SK-N-SH (cell line): ENCODE measurements at regions not wholly inside any gene's neighbourhood (a gene's known extent, or its start where the extent isn't known, plus 50 kb on each side); places are given as distances from the start of the nearest gene placed in this dataset.

Source experiments
- CTCF ChIA-PET: fragments of 300-600, 350-600 bp; formaldehyde crosslinking; extraction: SDS; loops from one replicate; lab custom pipeline; 2021; lab: Yijun Ruan, JAX
- POLR2A ChIA-PET: fragments of 350-600 bp; sonication (Branson Sonifier 250); formaldehyde crosslinking; extraction: SDS; loops from one replicate; lab custom pipeline; 2020; ENCODE audit warnings: antibody characterized with exemption, inconsistent platforms; lab: Yijun Ruan, JAX
- DNase-seq: peaks from one replicate; pipeline ENCODE4 v3.0.0; 2012
- H2AFZ ChIP-seq: fragments of 200-600 bp; sonication (generic); 2 replicates; pipeline ENCODE4 v1.8.1; 2016; ENCODE audit warnings: antibody characterized with exemption, mild to moderate bottlenecking, low read depth
- H3F3A ChIP-seq: fragments of 200-600 bp; sonication (generic); replicated peaks from 2 replicates; pipeline ENCODE3; 2016; ENCODE audit warnings: antibody characterized with exemption, mild to moderate bottlenecking; ENCODE audit not compliant: insufficient read depth
- H3K27ac ChIP-seq, 2 experiments: fragments of 200-500 bp in 1 of 2; fragments of 200-600 bp in 1 of 2; sonication (Bioruptor generic) in 1 of 2; sonication (generic), shearing (Covaris generic) in 1 of 2; 2 replicates each; pipeline versions ENCODE4 v1.5.1 to v1.6.1; 2014 to 2016; ENCODE audit warnings: low read depth in 2 of 2, inconsistent platforms in 1 of 2, low read length in 1 of 2, mild to moderate bottlenecking in 1 of 2, mixed read lengths in 1 of 2
- H3K27me3 ChIP-seq: fragments of 200-600 bp; sonication (generic), shearing (Covaris generic); 2 replicates; pipeline ENCODE4 v1.6.1; 2016; ENCODE audit warnings: mixed run types; ENCODE audit not compliant: insufficient read depth
- H3K36me3 ChIP-seq, 2 experiments: fragments of 200-500 bp in 1 of 2; fragments of 200-600 bp in 1 of 2; sonication (Bioruptor generic) in 1 of 2; sonication (generic) in 1 of 2; replicated peaks in 1 of 2; 2 replicates each; pipeline versions ENCODE3 to v1.5.1; 2014 to 2016; ENCODE audit warnings: low read length in 1 of 2, mild to moderate bottlenecking in 1 of 2; ENCODE audit not compliant: insufficient read depth in 2 of 2, control insufficient read depth in 1 of 2
- H3K4me1 ChIP-seq, 2 experiments: fragments of 200-500 bp in 1 of 2; fragments of 200-600 bp in 1 of 2; sonication (Bioruptor generic) in 1 of 2; sonication (generic), shearing (Covaris generic) in 1 of 2; 2 replicates each; pipeline versions ENCODE4 v1.5.1 to v1.6.1; 2014 to 2016; ENCODE audit warnings: low read depth in 1 of 2, low read length in 1 of 2, mixed run types in 1 of 2; ENCODE audit not compliant: insufficient read depth in 2 of 2, control insufficient read depth in 1 of 2
- H3K4me2 ChIP-seq: fragments of 200-600 bp; sonication (generic), shearing (Covaris generic); 2 replicates; pipeline ENCODE4 v1.6.1; 2017; ENCODE audit warnings: mixed run types
- H3K4me3 ChIP-seq, 2 experiments: fragments of 200-500 bp in 1 of 2; fragments of 200-600 bp in 1 of 2; sonication (Bioruptor generic) in 1 of 2; sonication (generic), shearing (Covaris generic) in 1 of 2; 2 replicates each; pipeline versions ENCODE4 v1.5.1 to v1.8.1; 2014 to 2016; ENCODE audit warnings: low read depth in 2 of 2, inconsistent platforms in 1 of 2, low read length in 1 of 2, mild to moderate bottlenecking in 1 of 2, mixed read lengths in 1 of 2, moderate library complexity in 1 of 2
- H3K79me2 ChIP-seq: fragments of 200-600 bp; sonication (generic); 2 replicates; pipeline ENCODE4 v1.8.1; 2017; ENCODE audit warnings: mild to moderate bottlenecking; ENCODE audit not compliant: insufficient read depth
- H3K9ac ChIP-seq: fragments of 200-600 bp; sonication (generic); 2 replicates; pipeline ENCODE4 v1.6.1; 2017; ENCODE audit warnings: mixed run types
- H3K9me2 ChIP-seq: fragments of 200-600 bp; sonication (generic); 2 replicates; pipeline ENCODE4 v1.6.1; 2017; ENCODE audit warnings: mixed run types
- H3K9me3 ChIP-seq: fragments of 200-600 bp; sonication (generic); 2 replicates; pipeline ENCODE4 v1.6.1; 2017; ENCODE audit warnings: mixed run types, mild to moderate bottlenecking, moderate library complexity
- H4K20me1 ChIP-seq: fragments of 200-600 bp; sonication (generic); 2 replicates; pipeline ENCODE4 v1.6.1; 2017; ENCODE audit warnings: mild to moderate bottlenecking, mixed run types; ENCODE audit not compliant: insufficient read depth
- CHD2 ChIP-seq: fragments of 150-350 bp; IDR thresholded peaks from 2 replicates; pipeline ENCODE4 v1.6.1; 2018; ENCODE audit warnings: low read length; ENCODE audit not compliant: partially characterized antibody
- ELF1 ChIP-seq: IDR thresholded peaks from 2 replicates; pipeline ENCODE4 v1.4.0; 2012
- MXI1 ChIP-seq: IDR thresholded peaks from 2 replicates; pipeline ENCODE4 v1.6.1; 2012; ENCODE audit warnings: mild to moderate bottlenecking, low read depth, low read length, improper control_type of control experiment
- NFIC ChIP-seq: IDR thresholded peaks from 2 replicates; pipeline ENCODE4 v1.4.0; 2012; ENCODE audit warnings: borderline replicate concordance
- POLR2AphosphoS5 ChIP-seq: IDR thresholded peaks from 2 replicates; pipeline ENCODE4 v1.6.1; 2012; ENCODE audit warnings: low read depth, low read length
- RAD21 ChIP-seq: IDR thresholded peaks from 2 replicates; pipeline ENCODE4 v1.6.1; 2012; ENCODE audit warnings: mild to moderate bottlenecking, low read length
- SIN3A ChIP-seq: IDR thresholded peaks from 2 replicates; pipeline ENCODE4 v1.6.1; 2012; ENCODE audit warnings: low read depth, mild to moderate bottlenecking, low read length, moderate library complexity, borderline replicate concordance
- TAF1 ChIP-seq: IDR thresholded peaks from 2 replicates; pipeline ENCODE4 v1.6.1; 2012; ENCODE audit warnings: low read depth, mild to moderate bottlenecking, low read length, moderate library complexity, borderline replicate concordance
- TEAD4 ChIP-seq: IDR thresholded peaks from 2 replicates; pipeline ENCODE4 v1.4.0; 2012; ENCODE audit warnings: mild to moderate bottlenecking, borderline replicate concordance; ENCODE audit not compliant: insufficient read depth
- WGBS: methylation state at CpG from one replicate; pipeline ENCODE4 v1.1.6; 2017; ENCODE audit warnings: low lambda C conversion rate; 5-methylcytosine and 5-hydroxymethylcytosine counted together
- TF ChIP-seq, protein P1 (sequence below): fragments of 200-600 bp; sonication (generic); IDR thresholded peaks from 2 replicates; pipeline ENCODE4 v1.6.1; 2017; ENCODE audit warnings: antibody characterized with exemption, mild to moderate bottlenecking, moderate library complexity
- TF ChIP-seq, protein P2 (sequence below): fragments of 150-350 bp; IDR thresholded peaks from 2 replicates; pipeline ENCODE4 v1.6.1; 2016; ENCODE audit warnings: mild to moderate bottlenecking, low read depth, low read length

DNA sequence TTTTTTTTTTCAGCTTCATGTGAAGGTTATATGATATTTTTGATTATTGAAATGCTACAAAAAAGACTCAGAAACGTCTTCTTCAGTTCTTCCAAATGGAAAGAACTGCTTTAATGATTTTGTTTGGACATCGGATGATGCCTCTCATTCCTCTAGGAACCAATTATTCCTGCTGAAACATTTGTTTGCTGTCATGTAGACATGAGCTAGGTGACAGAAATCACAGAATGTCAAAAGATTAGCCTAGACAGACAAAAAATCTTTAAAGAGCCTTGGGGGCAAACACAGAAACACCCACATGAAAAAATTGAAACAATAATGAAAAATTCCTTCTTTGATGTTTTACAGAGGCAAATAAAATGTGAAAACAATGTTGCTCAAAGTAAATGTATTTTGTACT is 244.2 kb upstream of the EDIL3 start:
- TF ChIP-seq MXI1 (no peak), POLR2AphosphoS5 (no peak), TAF1 (no peak)
- TF ChIP-seq, protein P1, sequence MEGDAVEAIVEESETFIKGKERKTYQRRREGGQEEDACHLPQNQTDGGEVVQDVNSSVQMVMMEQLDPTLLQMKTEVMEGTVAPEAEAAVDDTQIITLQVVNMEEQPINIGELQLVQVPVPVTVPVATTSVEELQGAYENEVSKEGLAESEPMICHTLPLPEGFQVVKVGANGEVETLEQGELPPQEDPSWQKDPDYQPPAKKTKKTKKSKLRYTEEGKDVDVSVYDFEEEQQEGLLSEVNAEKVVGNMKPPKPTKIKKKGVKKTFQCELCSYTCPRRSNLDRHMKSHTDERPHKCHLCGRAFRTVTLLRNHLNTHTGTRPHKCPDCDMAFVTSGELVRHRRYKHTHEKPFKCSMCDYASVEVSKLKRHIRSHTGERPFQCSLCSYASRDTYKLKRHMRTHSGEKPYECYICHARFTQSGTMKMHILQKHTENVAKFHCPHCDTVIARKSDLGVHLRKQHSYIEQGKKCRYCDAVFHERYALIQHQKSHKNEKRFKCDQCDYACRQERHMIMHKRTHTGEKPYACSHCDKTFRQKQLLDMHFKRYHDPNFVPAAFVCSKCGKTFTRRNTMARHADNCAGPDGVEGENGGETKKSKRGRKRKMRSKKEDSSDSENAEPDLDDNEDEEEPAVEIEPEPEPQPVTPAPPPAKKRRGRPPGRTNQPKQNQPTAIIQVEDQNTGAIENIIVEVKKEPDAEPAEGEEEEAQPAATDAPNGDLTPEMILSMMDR = no peak
- TF ChIP-seq, protein P2, sequence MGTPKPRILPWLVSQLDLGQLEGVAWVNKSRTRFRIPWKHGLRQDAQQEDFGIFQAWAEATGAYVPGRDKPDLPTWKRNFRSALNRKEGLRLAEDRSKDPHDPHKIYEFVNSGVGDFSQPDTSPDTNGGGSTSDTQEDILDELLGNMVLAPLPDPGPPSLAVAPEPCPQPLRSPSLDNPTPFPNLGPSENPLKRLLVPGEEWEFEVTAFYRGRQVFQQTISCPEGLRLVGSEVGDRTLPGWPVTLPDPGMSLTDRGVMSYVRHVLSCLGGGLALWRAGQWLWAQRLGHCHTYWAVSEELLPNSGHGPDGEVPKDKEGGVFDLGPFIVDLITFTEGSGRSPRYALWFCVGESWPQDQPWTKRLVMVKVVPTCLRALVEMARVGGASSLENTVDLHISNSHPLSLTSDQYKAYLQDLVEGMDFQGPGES = no peak
- TF ChIP-seq, all 33 proteins: peak for 0
- Histone ChIP-seq H3K27ac (no peak overlapping the region), H3K4me1 (no peaks in the 10 kb centered on the region)

DNA sequence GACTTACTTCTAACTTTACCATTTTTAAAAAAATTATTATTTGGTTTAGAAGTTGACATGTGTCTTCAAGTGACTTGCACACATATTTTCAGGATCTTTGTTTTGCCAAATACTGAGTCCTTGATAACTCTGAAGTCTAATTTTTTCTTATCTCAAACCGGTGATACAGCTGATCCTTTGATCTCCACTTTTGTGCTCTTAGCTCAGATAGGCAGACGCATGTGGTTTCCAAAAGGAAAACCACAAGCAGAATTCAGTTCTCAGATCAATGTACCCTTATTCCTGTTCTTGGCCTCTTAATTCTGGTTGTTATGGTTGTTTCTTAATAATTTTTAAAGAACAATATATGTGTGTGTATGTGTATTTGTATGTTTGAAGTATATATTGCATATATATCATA is 238.3 kb upstream of the EDIL3 start:
- Histone ChIP-seq H3K4me3 (no peak overlapping the region), H2AFZ (no peak overlapping the region), H3K4me2 (no peak overlapping the region), H3F3A (no peaks in the 10 kb centered on the region), H3K36me3 (no peaks in the 10 kb centered on the region), H3K4me1 (no peaks in the 10 kb centered on the region), H3K9me3 (no peaks in the 10 kb centered on the region), H4K20me1 (no peaks in the 10 kb centered on the region), H3K27me3 (no peaks in the 10 kb centered on the region), H3K9ac (no peak overlapping the region), H3K27ac (no peak overlapping the region), H3K9me2 (no peaks in the 10 kb centered on the region), H3K79me2 (no peaks in the 10 kb centered on the region)
- WGBS = 44% methylated on average over 2 of the region's 2 CpGs
- ChIA-PET CTCF (no interaction called here), POLR2A (no interaction called here)
- no peak for DNase-seq
- TF ChIP-seq SIN3A (no peak), TEAD4 (no peak), ELF1 (no peak), RAD21 (no peak), CHD2 (no peak), NFIC (no peak)

More for the DNA sequence above, 244.2 kb upstream of the EDIL3 start:
- Histone ChIP-seq H4K20me1 (no peaks in the 10 kb centered on the region), H3F3A (no peaks in the 10 kb centered on the region), H3K4me3 (no peak overlapping the region), H3K9ac (no peak overlapping the region), H3K4me2 (no peak overlapping the region), H2AFZ (no peak overlapping the region), H3K36me3 (no peaks in the 10 kb centered on the region), H3K9me3 (no peaks in the 10 kb centered on the region), H3K27me3 (no peaks in the 10 kb centered on the region; the same call in 1 of the 2 replicates), H3K9me2 (no peaks in the 10 kb centered on the region), H3K79me2 (no peaks in the 10 kb centered on the region)
- DNase-seq = no peak
- POLR2A ChIA-PET = no interaction called here
- WGBS = 33% methylated on average over 2 of the region's 2 CpGs
- CTCF ChIA-PET = no interaction called here
